Breast epithelium (tissue), 3 donors: ENCODE measurements at regions not wholly inside any gene's neighbourhood (a gene's known extent, or its start where the extent isn't known, plus 50 kb on each side); places are given as distances from the start of the nearest gene placed in this dataset.

Experiments
- CTCF ChIP-seq, 3 donors: fragments of 450-650 bp; IDR thresholded peaks; one replicate each; pipeline ENCODE4 v1.5.1; 2016 to 2017; ENCODE audit warnings: antibody characterized with exemption in 3 of 3, mild to moderate bottlenecking in 3 of 3, moderate library complexity in 3 of 3
- POLR2A ChIP-seq: fragments of 450-650 bp; IDR thresholded peaks from one replicate; pipeline ENCODE4 v1.6.1; 2016; ENCODE audit warnings: antibody characterized with exemption, mild to moderate bottlenecking, moderate library complexity

- TF ChIP-seq CTCF (IDR thresholded peaks at IDR 0.05), result no peak
- TF ChIP-seq POLR2A, result no peak
Observed at GRCh38 chr11:116329354-116330090, 443.3 kb downstream of the BUD13 start.
